Body of pancreas (tissue), 4 donors: ENCODE measurements at regions not wholly inside any gene's neighbourhood (a gene's known extent, or its start where the extent isn't known, plus 50 kb on each side); places are given as distances from the start of the nearest gene placed in this dataset.

ENCODE experiments used
- POLR2A ChIP-seq, 3 donors: fragments of 450-650 bp; IDR thresholded peaks; one replicate each; pipeline ENCODE4 v1.6.1; 2016; ENCODE audit warnings: antibody characterized with exemption in 3 of 3, mild to moderate bottlenecking in 2 of 3
- TF ChIP-seq, protein P1 (sequence below), 7 experiments: fragments of 450-650 bp in 4 of 7; fragments of 200-600 bp in 3 of 7; sonication (generic) in 3 of 7; IDR thresholded peaks; one replicate each; pipeline ENCODE4 v1.5.1; 2016 to 2019; ENCODE audit warnings: antibody characterized with exemption in 7 of 7

DNA sequence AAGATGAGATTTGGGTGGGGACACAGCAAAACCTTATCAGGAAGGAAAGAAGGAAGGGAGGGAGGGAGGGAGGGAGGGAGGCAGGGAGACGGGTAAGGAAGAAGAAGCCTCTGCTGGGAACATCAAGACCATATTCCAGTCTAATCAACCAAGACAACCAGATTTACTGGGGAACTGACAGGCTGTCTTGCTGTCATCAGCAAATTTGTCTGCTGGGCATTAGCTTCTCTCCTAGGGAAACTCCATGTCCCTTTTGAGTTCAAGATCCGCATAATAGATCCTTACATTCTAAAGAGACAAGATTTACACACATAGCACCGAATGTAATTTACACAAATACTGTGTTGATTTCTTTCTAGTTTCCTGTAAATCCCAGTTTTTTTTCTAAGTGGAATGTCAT is 1618.9 kb upstream of the ZEB2 start:
- TF ChIP-seq, protein P1, sequence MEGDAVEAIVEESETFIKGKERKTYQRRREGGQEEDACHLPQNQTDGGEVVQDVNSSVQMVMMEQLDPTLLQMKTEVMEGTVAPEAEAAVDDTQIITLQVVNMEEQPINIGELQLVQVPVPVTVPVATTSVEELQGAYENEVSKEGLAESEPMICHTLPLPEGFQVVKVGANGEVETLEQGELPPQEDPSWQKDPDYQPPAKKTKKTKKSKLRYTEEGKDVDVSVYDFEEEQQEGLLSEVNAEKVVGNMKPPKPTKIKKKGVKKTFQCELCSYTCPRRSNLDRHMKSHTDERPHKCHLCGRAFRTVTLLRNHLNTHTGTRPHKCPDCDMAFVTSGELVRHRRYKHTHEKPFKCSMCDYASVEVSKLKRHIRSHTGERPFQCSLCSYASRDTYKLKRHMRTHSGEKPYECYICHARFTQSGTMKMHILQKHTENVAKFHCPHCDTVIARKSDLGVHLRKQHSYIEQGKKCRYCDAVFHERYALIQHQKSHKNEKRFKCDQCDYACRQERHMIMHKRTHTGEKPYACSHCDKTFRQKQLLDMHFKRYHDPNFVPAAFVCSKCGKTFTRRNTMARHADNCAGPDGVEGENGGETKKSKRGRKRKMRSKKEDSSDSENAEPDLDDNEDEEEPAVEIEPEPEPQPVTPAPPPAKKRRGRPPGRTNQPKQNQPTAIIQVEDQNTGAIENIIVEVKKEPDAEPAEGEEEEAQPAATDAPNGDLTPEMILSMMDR (IDR thresholded peaks at IDR 0.05), result no peak
- TF ChIP-seq POLR2A (IDR thresholded peaks at IDR 0.05), result no peak
